Right renal pelvis (tissue), 4 donors: ENCODE measurements at regions not wholly inside any gene's neighbourhood (a gene's known extent, or its start where the extent isn't known, plus 50 kb on each side); places are given as distances from the start of the nearest gene placed in this dataset.

Experiments used
- DNase-seq, 4 donors: peaks; one replicate each; pipeline ENCODE4 v3.0.0-alpha.2; 2013; ENCODE audit warnings: low read depth in 4 of 4, low spot score in 3 of 4, missing footprints in 1 of 4

DNA sequence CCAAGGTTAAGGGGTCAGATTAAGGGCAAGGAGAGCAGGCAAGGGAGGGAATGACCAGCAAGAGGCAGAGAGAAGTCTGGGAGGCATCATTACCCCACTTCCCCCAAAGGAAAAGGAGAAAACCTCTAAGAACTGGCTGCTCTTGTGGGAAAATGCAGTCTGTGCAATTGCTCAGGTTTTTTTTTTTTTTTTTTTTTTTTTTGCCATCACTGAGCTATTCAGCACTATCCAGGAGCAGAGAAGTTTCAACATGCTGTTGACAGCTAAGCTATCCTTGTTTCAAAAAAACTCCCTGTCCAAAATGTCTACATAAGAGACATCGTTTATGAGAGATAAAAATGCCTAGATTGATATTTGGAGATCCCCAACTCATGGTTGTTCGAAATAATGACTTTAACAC lies 345.4 kb downstream of the TDRD15 start:
- no peak for DNase-seq

DNA sequence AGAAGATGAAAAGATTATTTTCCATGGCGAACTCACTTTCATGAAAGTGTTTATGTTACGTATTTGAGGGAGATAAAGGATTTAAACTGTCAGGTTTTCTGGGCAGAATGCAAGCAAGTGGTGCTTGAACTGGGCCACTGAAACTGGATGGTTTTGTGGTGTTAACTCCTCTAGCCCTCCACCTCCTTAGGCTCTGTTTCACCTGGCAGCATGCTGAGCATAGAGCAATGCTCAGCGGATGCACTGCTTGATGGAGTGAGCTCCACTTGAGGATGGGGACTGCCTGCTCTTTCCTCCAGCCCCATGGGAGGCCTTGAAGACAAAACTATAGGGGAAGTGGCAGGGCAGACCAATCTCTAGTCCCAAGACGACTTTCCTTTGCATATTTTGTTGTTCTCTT lies 345.8 kb downstream of the TDRD15 start:
- DNase-seq = no peak

DNA sequence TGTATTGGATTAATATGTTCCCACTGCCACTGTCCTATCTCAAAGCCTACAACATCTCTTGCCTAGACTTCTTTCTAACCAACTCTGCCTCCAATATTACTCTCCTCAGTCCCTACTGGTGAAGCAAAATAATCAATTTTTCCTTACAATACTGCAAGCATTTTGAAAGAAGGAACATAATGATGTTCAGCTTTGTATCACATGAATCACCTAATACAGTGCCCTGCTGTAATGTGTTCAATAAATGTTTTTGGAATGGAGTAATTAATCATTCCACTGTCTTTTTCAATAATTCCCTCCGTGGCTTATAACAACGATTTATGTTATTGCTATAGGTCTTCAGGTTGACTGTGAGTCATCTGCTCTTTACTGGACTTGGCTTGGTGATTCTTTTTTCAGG lies 356.4 kb downstream of the TDRD15 start:
- DNase-seq = no peak

DNA sequence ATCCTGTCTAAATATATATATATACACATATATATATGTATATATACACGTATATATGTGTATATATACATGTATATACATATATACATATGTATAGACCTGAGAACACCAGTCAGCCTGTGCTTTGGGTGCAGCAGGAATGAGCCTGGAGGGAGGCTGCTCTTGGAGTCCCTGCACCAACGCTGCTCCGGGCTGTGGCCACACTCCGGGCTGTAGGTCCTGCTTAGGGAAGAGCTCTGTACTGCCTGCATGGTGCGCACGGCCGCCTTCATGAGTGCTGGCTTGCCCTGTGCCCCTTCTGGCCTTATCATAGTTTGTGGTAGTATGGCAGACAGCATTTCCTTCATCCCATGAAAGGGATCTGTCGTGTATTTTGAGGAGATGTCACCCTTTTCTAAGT lies 360.9 kb downstream of the TDRD15 start:
- DNase-seq = no peak

DNA sequence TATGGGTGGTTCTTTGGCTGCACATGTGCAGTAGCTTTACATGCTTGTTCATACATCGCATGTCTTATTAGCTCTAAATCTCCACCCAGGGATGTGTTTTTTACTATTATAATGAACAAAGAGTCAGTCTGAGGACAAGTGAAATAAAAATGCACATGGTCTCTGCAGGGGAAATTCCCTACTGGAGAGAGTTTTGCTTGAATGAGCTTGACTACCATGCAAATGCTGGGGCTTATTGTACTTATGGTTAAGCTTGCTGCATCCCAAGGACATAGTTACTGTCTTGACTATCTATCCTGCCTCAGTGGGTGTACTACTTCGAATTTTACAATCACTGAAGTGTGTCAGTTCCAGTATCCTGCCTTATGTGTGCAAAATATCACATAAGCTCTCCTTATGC lies 362.7 kb downstream of the TDRD15 start:
- no peak for DNase-seq

DNA sequence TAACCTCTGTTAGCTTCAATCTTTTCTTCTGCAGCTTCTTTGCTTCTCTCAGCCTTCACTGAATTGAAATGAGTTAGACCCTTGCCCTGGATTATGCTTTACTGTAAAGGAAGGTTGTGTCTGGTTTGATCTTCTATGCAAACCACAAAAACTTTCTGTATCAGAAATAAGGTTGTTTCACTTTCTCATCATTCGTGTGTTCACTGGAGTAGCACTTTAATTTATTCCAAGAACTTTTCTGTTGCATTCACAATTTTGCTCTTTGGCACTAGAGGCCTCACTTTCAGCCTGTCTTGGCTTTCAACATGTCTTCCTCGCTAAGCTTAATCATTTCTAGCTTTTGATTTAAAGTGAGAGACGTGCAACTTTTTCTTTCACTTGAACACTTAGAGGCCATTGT lies 365.3 kb downstream of the TDRD15 start:
- no peak for DNase-seq

DNA sequence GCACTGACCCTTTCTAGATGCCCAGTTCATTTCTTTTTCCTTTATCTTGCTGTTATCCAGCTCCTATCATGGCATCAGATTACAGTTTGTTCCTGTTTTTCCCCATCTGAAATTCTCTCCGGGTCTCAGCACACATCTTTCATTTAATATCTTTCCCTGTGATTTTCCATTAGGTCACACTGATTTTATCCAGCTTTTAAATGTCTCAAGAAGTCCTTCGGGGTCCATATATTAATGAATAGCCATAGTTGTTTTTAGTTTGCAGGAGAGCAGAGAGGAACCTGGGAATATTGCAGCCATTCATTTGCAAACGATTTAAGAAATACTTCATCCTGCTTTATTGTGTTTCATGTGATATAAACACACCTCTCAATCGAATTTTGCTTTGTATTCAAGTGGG lies 374.2 kb downstream of the TDRD15 start:
- no peak for DNase-seq

DNA sequence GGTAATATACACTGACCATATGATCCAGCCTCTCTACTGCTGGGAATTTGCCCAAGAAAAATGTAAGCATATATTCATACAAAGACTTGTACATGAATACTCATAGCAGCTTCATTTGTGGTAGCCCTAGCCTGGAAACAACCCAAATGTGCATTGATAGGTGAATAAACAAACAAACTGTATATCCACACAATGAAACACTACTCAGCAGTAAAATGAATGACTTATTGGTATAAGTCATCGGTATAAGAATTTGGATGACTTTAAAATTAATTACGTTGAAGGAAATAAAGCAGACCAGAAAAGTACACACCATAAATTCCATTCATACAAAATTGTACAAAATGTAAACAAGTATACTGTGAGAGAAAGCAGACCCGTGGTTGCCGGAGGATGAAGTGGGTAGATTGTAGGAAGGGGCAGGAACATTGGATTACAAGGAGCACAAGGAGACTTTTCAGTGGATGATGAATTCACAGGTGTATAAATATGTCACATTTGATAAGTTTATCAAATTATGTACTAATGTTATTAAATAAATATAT lies 376.7 kb downstream of the TDRD15 start:
- no peak for DNase-seq

DNA sequence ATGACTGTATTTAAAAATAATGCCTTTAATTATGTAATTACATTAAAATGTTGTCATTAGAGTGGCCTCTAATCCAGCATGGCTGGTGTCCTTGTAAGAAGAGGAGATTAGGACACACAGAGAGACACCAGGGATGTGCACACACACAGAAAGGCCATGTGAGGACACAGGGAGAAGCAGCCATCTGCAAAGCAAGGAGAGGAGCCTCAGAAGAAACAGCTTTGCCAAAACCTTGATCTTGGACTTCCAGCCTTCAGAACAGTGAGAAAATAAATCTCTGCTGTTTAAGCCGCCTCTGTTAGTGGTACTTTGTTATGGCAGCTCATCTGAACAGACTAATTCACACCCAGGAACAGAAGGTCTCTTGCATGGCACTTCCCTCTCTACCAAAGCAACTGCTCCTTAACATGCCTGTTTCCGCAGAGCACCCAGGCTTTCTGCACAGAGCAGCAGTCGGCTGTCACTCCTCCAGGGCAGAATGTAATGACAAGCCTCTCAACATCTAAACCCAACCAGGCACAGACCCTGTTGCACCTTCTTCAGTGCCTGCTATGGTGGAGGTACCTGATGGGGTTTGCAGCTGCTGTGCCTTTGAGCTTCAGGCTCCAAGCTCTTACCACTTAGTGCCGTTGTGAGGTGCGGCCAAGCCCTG lies 377.7 kb downstream of the TDRD15 start:
- DNase-seq = no peak

DNA sequence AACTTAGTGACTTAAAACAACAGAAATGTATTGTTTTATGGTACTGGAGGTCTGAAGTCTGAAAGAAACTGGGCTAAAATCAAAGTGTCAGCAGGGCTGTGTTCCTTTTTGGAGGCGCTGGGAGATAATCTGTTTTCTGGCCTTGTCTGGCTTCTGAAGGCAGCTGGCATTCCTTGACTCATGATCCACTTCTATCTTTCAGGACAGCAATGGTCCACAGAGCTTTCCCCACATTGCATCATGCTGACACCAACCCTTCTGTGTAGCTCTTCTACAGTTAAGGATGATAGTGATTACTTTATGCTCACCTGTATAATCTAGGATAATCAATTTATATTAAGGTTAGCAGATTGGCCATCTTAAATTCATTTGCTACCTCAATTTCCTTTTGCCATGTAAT lies 392.1 kb downstream of the TDRD15 start:
- no peak for DNase-seq

DNA sequence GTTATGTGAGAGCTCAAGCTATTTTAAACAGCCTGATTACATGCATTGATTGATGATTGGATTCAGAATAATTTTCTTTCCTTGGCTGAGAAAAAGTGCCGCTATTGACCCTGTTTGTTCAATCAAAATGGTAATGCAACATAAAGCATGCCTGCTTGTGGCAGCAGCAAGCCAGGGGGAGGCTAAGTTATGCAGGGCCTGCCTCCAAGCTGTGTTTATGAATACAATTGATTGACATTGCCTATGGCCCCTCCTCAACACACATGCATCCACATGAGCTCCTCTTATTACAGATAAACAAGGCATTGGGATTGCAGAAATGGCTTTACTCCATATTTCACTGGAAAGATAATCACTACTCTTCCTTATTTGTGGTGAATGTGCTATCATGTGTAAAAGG lies 395.6 kb downstream of the TDRD15 start:
- no peak for DNase-seq

DNA sequence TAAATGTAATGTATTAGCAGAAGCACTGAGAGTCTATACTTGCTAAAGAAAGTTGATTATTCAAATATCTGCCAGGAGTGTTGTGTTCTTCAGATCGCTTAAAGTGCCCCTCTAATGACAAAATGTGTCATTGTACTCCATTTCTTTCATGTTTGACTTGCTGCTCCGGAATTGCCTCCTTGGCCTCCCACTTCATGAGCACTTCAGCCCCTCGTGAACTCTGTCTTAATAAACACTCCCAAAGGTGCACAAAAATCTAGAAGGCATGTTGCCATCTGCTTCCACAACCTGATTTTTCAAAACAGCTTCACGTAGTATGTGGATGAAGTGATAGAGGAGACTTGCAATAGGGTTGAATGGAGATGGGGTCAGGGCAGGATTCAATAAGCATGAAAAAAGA lies 396.1 kb downstream of the TDRD15 start:
- no peak for DNase-seq

DNA sequence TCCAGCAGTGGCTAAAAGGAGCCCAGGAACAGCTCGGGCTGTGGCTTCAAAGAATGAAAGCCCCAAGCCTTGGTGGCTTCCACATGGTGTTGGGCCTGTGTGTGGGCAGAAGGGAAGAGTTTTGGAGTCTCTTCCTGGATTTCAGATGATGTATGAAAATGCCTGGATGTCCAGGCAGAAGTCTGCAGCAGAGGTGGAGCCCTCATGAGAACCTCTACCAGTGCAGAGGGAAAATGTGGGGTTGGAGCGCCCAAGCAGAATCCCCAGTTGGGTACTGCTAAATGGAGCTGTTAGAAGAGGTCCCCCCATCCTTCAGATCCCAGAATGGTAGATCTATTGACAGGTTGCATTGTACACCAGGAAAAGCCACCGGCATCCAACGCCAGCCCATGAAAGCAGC lies 412.1 kb downstream of the TDRD15 start:
- no peak for DNase-seq

DNA sequence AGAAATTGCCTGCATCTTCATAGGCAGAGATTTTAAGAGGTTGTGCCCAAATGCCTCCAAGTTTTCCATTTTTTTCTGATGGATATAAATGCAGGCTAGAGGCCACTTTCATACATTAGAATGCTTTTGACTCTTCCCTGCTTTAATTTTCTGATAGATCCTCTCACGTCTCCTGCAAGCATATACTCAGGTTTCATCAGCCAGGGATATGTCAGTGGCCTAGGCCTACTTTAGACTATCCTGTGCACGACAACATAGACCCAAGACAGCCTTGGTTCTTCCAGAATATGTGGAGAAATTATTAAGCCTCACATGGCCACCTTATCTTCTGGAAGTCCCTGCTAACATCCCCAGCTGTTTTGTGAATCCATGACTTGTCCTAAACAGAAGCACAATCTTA lies 415.9 kb downstream of the TDRD15 start:
- no peak for DNase-seq

DNA sequence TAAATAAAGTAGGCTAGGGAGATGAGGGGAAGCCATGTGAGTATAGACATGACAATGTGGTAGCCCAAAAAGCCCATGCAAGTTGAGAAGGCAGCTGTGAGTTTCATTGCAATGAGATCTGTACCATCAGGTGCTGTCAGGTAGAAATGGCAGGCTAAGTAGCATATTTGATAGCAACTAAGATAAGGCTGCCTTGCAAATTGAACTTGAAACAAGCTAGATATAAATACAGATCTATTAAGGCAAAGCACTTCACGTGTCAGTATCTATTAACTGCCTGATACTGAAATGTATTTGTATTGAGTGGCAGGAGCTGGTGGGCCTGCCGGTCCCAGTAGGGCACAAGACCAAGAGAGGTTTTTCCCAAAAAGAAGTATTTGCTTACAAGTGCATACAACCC lies 419.9 kb downstream of the TDRD15 start:
- no peak for DNase-seq

DNA sequence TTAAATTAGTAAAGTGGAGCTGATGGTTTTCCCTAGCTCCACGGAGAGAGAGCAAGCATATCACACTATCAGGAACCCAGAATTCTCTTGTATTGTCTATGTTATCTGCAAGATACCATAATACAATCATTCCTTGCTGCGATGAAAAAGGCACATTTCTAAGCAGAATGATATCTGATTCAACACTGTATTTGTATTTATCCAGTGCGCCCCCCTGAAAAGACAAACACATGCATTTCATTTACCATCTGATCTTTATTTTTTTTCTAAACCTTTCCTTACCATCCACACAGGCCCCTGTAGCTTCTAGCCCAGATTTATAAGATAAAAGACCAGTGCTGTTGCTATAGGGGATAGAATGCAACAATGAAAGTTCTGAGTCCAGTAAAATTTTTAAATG lies 420.6 kb downstream of the TDRD15 start:
- DNase-seq = no peak

DNA sequence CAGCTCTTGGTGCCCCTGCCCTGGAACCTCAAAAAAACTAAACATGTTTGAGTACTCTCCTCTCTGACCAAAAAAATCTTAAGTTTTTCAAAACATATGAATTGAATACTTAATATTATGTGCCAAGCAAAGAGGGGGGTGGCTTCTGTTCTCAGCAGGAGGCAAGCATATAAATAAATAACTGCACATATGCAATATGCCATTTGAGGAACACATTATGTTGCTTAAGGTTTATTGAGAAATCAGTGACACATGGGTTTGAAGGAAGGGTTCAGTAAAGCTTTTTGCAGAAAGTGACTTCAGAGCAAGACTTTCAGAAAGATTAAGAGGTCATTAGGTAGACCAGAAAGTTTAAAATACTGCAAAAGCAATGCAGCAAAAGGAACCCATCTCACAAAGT lies 429.2 kb downstream of the TDRD15 start:
- DNase-seq = no peak

DNA sequence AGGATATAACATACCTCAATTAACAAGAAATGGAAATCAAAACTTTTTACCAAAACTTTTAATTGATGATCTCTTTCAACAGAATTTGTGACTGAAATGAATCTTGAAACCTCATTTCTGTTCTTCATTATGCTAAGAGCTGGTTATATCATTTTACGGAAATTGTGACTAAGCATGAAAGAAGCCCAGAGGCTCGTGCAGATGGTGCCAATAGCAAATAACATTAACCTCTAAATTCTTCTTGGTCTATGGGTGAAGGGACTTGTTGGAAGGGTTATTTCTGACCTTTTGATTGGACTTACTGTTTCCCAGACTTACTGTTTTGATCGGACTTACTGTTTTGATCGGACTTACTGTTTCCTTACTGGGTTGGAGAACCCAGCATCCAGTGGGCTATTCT lies 435.6 kb downstream of the TDRD15 start:
- DNase-seq = no peak

DNA sequence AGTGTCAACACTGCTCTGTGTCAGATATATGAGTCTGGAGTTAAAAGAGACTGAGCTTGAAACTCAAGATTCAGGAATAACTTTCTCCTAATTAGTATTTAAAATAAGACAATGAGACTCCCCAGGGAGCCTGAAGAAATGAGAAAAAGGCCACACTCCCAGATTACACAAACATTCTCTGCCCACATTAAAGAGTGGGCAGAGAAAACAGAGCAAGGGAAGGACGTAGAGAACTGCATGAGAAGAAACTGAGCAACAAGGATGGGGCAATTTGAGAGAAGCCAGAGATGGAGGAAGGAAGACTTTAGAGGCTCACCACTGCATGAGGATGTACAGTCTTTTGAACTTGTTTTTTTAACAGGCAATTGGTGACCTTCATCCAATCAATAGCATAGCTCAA lies 438.2 kb downstream of the TDRD15 start:
- DNase-seq = no peak

DNA sequence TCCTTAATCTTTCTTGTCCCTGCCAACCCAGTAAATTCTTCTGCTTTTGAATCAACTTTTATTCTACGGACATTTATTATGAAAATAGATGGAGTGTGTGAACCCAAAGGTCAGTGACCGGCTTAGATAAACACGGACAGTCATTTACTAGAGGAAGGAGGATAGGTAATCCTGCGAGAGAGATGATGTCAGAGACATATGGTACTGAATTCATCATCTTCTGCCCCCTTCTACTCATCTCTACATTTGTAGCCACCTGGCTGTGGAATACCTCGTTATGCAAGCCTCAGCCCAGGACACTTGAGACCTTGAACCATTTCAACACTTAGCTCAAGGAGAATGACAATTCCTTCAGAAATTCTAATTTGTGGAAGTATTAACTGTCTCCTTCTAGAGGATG lies 443.6 kb downstream of the TDRD15 start:
- DNase-seq = no peak

DNA sequence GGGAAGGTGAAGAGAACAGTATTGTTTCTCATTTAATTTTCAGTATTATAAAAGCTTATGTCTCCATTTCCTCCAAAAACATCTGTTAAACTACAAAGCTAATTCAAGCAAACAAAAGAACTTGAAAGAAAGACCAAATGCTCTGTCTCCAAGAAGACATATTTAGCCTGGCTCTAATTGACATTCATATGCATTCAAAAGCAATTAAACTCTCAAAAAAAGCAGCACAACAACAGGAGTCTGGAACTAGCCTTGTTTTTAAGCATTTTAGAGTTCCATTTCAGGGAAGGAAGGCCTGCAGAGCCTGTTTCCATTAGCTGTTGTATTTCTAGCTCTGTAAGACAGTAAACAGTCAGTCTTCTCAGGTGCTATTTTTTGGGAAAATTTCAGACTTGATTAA lies 447.9 kb downstream of the TDRD15 start:
- no peak for DNase-seq

DNA sequence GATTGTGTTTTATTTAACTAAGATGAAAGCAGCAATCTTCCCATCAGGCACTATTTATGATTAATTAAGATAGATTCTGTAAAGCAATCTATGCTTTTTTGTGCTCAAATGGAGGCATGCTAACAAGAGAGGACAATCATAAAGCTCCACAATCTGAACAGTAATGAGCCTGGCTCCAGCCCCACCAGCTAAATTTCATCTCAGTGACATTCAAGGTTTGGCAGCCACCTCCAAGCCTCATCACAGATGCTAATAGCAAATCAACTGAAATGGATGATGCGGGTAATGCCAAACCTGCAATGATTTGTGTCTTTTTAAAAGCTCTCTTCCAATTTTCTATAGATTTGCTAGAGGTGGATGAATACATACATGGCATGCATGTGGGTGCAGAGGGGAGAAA lies 456.6 kb downstream of the TDRD15 start:
- DNase-seq = no peak

DNA sequence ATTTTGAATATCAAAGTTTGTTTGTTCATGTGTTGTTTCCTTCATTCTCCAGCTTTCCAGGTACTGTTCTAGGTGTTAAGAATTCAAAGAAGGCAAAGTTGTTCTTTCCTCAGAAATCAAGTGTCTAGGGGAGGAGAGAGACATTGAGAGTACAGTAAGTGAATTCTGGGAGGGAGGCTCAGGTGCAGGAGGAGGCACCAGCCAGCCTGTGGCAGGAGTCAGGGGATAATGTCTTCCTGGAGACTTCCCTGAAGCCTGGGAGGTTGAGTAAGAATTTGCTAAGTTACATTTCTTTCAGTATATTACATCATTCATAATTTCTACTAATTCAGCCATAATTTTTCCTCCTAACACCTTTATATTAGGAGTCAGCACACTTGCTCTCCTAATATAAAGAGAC lies 462.1 kb downstream of the TDRD15 start:
- no peak for DNase-seq
